GM19328 (cell line): ENCODE measurements at regions not wholly inside any gene's neighbourhood (a gene's known extent, or its start where the extent isn't known, plus 50 kb on each side); places are given as distances from the start of the nearest gene placed in this dataset.
"Not testable (repeated sequence)": the region's sequence is repeated elsewhere in the genome, so short reads cannot be mapped to it uniquely, and the experiment has no call there.

Source experiments
- ATAC-seq: cut with Tn5 transposase; IDR thresholded peaks from one replicate; pipeline ENCODE4 v1.9.1; 2021; ENCODE audit warnings: mild to moderate bottlenecking, moderate library complexity; ENCODE audit not compliant: unreplicated experiment

- no peak for ATAC-seq
These were observed 171.0 kb upstream of the NECTIN3 start for GRCh38 chr3:110900576-110900975.

- no peak for ATAC-seq
These were observed 170.1 kb upstream of the NECTIN3 start for GRCh38 chr3:110901536-110901935.

GRCh38 chr3:110902453-110903085 lies 169.0 kb upstream of the NECTIN3 start:
- no peak for ATAC-seq

DNA sequence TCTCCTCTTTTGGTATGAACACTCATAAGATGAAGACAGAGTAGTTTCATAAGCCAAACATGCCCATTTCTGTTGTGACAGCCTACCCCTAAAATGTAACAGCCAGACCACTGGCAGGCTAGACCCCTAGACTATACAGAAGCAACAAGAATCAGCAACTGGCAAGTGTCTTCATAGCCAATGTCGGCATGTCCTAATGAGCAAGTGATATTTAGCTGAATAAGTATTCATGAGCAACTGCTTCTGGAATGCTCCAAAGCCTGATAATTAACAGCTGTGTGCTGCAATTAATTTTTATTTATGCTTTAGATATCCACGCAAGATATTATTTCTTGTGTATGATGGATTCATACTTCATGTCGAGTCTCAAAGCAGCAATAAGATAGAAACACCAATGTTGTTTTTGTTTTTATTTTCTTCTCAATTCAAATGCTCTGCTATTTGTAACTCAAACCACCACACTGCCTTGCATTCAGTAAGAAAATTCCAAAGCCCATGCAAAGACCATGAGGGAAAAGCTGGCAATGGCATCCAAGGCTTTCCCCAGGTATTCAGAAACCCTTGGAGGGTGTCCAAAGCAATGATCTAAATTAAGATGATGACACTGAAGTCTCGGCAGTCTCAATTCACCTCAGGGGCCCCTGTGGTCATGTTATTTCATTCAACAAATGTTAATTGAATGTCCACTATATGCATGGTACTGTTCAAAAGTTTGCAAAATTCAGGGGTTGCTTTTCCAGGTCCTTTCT lies 167.7 kb upstream of the NECTIN3 start:
- no peak for ATAC-seq

GRCh38 chr3:110904520-110904890 lies 167.1 kb upstream of the NECTIN3 start:
- ATAC-seq, result no peak

GRCh38 chr3:110905121-110905520 lies 166.5 kb upstream of the NECTIN3 start:
- no peak for ATAC-seq

DNA sequence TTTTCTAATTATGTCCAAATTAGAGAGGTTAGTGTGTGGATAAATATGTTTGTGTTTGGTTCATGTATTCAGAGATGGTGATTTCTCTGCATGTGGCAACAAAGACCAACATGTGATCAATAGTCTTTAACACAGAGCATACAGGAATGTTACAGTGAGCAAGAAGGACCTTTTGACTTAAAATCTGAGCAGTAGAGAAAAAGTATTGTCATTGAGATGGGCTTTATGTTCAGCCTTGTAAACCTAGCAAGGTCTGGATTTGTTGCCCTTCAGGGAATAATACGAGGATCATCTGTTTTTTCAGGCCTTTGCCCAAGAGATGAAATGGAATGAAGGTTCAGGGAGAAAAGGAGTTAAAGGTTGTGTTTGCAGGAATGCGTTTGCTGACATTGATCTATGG lies 161.8 kb upstream of the NECTIN3 start:
- ATAC-seq, result no peak

DNA sequence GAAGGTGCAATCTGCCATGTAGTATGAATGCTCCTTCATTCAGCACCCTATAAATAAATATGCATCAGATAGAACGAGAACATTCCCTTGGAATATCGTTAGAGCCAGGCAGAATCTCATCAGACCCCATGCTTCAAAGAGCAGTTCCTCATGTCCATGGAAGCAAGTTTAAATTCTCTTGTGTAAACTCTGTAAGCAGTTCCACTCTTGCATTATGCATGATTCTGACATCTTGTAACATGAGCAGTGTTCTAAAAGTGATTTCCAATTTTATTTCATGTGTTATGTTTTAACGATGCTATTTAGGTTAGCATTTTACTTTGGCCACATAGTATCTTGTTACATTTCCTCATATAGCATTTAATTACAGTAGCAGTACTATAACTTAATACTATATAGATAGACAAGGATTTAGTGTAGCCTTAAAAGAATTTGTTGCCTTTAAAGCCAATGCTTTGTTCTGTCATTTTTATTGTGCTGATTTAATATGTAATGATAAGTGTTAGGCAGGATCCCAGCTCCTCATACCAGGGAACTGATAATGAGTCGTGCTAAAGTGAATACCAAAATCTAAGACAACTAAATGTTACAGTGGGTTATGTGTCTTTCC lies 161.2 kb upstream of the NECTIN3 start:
- no peak for ATAC-seq

DNA sequence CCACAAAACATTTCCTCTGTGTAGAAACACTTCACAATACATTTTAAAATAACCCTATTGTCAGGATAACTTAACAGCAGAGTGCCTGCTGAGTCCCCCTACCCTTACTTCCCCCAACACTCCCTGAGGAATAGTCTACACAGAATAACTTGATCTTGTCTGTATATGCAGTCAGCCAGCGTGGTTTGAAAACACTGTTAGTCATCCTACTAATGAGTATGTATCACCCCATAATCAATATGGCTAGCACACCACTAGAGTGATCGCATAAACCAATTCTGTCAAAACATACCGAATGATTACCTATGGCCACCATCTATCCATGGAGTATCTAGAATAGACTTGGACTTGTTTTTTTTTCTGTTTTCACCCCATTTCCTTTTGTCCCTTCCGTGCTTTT lies 152.7 kb upstream of the NECTIN3 start:
- ATAC-seq, result no peak

DNA sequence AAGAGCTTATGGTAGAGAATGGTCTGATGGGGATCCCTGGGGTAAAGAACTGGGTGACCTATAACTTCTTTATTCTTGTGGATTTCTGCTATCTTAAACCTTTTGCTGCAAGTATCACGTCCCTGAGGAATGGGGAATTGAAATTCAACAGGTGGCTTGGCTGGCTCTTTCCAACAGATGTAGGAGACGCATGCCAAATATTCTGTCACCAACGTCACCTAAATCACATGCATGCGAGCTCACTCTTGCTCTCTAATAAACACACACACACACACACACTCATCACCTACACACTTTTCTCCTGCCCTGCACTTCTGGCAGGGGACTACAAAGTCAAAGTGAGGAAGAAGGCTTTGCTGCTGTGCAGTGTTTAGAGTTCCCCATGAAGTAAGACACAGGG lies 145.8 kb upstream of the NECTIN3 start:
- ATAC-seq, result no peak

GRCh38 chr3:110928016-110928662 lies 143.5 kb upstream of the NECTIN3 start:
- no peak for ATAC-seq

- no peak for ATAC-seq
These were observed 141.8 kb upstream of the NECTIN3 start for GRCh38 chr3:110929816-110930215.

GRCh38 chr3:110932567-110932966 lies 139.0 kb upstream of the NECTIN3 start:
- ATAC-seq, result no peak

GRCh38 chr3:110933821-110934426 lies 137.7 kb upstream of the NECTIN3 start:
- no peak for ATAC-seq

DNA sequence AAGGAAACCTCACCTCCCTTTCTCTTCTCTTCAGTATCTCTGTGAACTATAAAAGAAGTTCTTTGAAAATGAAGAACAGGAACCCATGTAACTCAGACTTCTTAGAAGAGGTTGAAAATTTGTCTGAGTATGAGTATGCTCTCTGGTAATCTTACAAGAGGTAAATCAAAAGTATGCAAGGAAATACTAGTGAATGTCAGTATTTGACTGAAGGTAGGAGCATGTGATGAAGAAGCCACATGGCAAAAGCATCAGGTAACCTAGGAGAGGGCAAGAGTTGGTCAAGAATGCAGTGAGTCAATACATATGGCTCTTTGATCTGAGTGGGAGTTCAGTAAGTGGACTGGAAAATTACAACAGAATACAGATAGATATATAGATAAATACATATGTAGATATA lies 133.0 kb upstream of the NECTIN3 start:
- no peak for ATAC-seq

- ATAC-seq, result no peak
These were observed 131.6 kb upstream of the NECTIN3 start for GRCh38 chr3:110940055-110940454.

DNA sequence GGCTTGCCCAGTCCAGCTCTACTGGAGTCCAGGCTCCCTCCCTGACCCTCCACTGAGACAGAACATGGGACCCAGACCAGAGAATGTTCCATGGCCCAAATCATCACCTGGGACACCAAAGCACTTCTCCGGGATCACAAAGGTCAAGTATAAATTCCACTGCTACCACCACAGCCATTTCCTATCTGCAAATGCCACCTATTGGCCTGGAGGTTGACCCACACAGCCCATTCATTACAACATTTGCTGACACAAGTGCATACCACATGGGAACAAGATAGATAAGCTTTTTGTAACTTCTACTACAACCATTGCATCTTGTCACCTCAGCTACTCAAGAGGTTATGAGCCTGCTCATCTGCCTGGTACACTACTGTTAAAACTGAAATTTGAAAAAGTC lies 126.8 kb upstream of the NECTIN3 start:
- no peak for ATAC-seq

- ATAC-seq, result no peak
These were observed 124.8 kb upstream of the NECTIN3 start for GRCh38 chr3:110946810-110947209.

DNA sequence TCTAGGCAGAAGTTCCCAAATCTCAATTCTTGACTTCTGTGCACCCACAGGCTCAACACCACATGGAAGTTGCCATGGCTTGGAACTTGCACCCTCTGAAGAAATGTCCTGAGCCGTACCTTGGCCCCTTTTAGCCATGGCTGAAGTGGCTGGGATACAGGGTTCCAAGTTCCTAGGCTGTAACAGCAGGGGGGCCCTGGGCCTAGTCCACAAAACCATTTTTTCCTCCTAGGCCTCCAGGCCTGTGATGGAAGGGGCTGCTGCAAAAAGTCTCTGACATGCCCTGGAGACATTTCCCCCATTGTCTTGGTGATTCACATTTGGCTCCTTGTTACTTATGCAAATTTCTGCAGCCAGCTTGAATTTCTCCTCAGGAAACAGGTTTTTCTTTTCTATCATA lies 122.4 kb upstream of the NECTIN3 start:
- not testable (repeated sequence) for ATAC-seq

GRCh38 chr3:110955301-110955880 lies 116.2 kb upstream of the NECTIN3 start:
- ATAC-seq, result no peak

- ATAC-seq, result no peak
These were observed 115.5 kb upstream of the NECTIN3 start for GRCh38 chr3:110956081-110956480.
